ENCODE measurements at regions not wholly inside any gene's neighbourhood (a gene's known extent, or its start where the extent isn't known, plus 50 kb on each side); places are given as distances from the start of the nearest gene placed in this dataset.
"Not testable (repeated sequence)": the region's sequence is repeated elsewhere in the genome, so short reads cannot be mapped to it uniquely, and the experiment has no call there.

DNA sequence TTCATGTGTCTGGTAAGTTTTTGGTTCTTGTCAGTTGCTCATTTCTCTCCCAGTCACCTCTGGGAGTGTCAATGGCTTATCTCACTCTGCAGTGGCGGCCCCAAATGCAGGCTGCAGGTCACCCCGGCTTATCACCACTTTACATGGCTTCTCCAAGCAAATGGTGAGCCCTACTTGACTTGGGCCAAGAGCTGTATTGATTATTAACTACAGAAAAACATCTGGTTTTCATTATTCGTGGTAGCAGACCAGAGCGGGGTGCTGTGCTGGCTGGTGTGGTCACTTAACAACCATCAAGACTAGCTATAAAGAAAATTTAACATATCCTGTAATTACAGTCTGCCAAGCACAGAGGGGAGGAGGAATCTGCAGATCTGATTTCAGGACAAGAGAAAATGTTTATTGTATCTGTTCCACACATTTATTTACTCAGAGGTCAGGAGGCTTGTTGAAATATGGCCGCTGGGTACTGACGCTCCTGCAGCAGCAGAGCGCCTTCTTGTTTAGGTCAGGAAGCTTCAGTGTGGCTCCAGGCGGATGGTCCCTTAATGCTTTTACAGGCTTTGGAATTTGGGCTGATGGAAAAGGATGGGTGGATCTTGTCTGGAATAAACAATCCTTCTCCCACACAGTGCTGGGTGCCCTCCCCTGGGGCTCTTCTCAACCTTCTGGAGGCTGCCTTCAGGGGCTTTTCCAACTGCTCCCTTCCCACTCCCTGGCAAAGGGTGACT lies 87.8 kb downstream of the HLX start:
- H3K9me2 ChIP-seq (ENCODE audit: insufficient read depth, low read length): no peaks in the 10 kb centered on the region
- H3K4me3 ChIP-seq (ENCODE audit: low read length): no peak overlapping the region
- no peaks in the 10 kb centered on the region for H3K36me3 ChIP-seq (ENCODE audit: insufficient read depth, low read length)
- H3K27me3 ChIP-seq (ENCODE audit: insufficient read depth, low read depth, low read length): no peaks in the 10 kb centered on the region
- H3K79me2 ChIP-seq (replicated peaks; ENCODE audit: insufficient read depth, low read length): no peaks in the 10 kb centered on the region
- H2AFZ ChIP-seq (ENCODE audit: low read depth, low read length): no peak overlapping the region
- no peaks in the 10 kb centered on the region for H3F3A ChIP-seq (ENCODE audit: insufficient read depth, low read length, poor library complexity, severe bottlenecking)
- H3K9me3 ChIP-seq (ENCODE audit: low read length): no peaks in the 10 kb centered on the region
- TF ChIP-seq RAD21 (conservative IDR thresholded peaks at IDR 0.05): no peak
- TF ChIP-seq, protein P1, sequence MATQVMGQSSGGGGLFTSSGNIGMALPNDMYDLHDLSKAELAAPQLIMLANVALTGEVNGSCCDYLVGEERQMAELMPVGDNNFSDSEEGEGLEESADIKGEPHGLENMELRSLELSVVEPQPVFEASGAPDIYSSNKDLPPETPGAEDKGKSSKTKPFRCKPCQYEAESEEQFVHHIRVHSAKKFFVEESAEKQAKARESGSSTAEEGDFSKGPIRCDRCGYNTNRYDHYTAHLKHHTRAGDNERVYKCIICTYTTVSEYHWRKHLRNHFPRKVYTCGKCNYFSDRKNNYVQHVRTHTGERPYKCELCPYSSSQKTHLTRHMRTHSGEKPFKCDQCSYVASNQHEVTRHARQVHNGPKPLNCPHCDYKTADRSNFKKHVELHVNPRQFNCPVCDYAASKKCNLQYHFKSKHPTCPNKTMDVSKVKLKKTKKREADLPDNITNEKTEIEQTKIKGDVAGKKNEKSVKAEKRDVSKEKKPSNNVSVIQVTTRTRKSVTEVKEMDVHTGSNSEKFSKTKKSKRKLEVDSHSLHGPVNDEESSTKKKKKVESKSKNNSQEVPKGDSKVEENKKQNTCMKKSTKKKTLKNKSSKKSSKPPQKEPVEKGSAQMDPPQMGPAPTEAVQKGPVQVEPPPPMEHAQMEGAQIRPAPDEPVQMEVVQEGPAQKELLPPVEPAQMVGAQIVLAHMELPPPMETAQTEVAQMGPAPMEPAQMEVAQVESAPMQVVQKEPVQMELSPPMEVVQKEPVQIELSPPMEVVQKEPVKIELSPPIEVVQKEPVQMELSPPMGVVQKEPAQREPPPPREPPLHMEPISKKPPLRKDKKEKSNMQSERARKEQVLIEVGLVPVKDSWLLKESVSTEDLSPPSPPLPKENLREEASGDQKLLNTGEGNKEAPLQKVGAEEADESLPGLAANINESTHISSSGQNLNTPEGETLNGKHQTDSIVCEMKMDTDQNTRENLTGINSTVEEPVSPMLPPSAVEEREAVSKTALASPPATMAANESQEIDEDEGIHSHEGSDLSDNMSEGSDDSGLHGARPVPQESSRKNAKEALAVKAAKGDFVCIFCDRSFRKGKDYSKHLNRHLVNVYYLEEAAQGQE (IDR thresholded peaks at IDR 0.05; ENCODE audit: borderline replicate concordance): no peak
- no peaks in the 10 kb centered on the region for H4K20me1 ChIP-seq (ENCODE audit: insufficient read depth)
- no peak overlapping the region for H3K9ac ChIP-seq (ENCODE audit: low read length)
- no peak overlapping the region for H3K27ac ChIP-seq (ENCODE audit: low read length)
- no peak overlapping the region for H3K4me2 ChIP-seq (ENCODE audit: low read length)

DNA sequence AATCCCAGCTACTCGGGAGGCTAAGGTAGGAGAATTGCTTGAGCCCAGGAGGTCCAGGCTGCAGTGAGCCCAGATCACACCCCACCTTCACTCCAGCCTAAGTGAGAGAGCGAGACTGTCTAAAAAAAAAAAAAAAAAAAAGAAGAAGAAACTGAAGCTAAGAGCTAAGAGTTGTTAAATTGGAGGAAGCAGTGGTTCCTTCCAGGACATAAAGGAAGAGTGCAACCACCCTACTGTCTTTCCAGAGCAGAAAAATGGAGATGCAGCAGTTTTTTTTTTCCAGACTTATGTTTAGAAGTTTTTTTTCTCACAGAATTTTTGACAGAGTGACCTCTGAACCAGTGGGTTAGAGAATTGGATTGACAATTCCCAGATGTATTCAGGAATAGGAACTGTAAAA lies 88.7 kb downstream of the HLX start:
- H3K27me3 ChIP-seq (ENCODE audit: insufficient read depth, low read depth, low read length): no peaks in the 10 kb centered on the region
- H3K4me3 ChIP-seq (ENCODE audit: low read length): no peak overlapping the region
- H3K9ac ChIP-seq (ENCODE audit: low read length): no peak overlapping the region
- H3K9me3 ChIP-seq (ENCODE audit: low read length): no peaks in the 10 kb centered on the region
- H4K20me1 ChIP-seq (ENCODE audit: insufficient read depth): no peaks in the 10 kb centered on the region
- no peak overlapping the region for H3K27ac ChIP-seq (ENCODE audit: low read length)
- no peaks in the 10 kb centered on the region for H3K9me2 ChIP-seq (ENCODE audit: insufficient read depth, low read length)
- H3K36me3 ChIP-seq (ENCODE audit: insufficient read depth, low read length): no peaks in the 10 kb centered on the region
- H3K79me2 ChIP-seq (replicated peaks; ENCODE audit: insufficient read depth, low read length): no peaks in the 10 kb centered on the region
- H3K4me2 ChIP-seq (ENCODE audit: low read length): no peak overlapping the region
- TF ChIP-seq TAF1 (IDR thresholded peaks at IDR 0.05; ENCODE audit: low read depth) (no peak), EP300 (conservative IDR thresholded peaks at IDR 0.05; ENCODE audit: poor library complexity, severe bottlenecking) (no peak), EZH2 (IDR thresholded peaks at IDR 0.05; ENCODE audit: borderline replicate concordance, insufficient read depth, low read length, poor library complexity, severe bottlenecking) (no peak), RAD21 (conservative IDR thresholded peaks at IDR 0.05) (no peak), POLR2AphosphoS5 (IDR thresholded peaks at IDR 0.05) (no peak), SMC3 (conservative IDR thresholded peaks at IDR 0.05; ENCODE audit: poor library complexity) (no peak), MXI1 (conservative IDR thresholded peaks at IDR 0.05; ENCODE audit: poor library complexity, severe bottlenecking) (no peak)
- TF ChIP-seq, protein P1 (IDR thresholded peaks at IDR 0.05; ENCODE audit: borderline replicate concordance): no peak
- TF ChIP-seq, protein P2, sequence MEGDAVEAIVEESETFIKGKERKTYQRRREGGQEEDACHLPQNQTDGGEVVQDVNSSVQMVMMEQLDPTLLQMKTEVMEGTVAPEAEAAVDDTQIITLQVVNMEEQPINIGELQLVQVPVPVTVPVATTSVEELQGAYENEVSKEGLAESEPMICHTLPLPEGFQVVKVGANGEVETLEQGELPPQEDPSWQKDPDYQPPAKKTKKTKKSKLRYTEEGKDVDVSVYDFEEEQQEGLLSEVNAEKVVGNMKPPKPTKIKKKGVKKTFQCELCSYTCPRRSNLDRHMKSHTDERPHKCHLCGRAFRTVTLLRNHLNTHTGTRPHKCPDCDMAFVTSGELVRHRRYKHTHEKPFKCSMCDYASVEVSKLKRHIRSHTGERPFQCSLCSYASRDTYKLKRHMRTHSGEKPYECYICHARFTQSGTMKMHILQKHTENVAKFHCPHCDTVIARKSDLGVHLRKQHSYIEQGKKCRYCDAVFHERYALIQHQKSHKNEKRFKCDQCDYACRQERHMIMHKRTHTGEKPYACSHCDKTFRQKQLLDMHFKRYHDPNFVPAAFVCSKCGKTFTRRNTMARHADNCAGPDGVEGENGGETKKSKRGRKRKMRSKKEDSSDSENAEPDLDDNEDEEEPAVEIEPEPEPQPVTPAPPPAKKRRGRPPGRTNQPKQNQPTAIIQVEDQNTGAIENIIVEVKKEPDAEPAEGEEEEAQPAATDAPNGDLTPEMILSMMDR (IDR thresholded peaks at IDR 0.05; ENCODE audit: poor library complexity, severe bottlenecking): no peak
- H3F3A ChIP-seq (ENCODE audit: insufficient read depth, low read length, poor library complexity, severe bottlenecking): no peaks in the 10 kb centered on the region
- no peak overlapping the region for H2AFZ ChIP-seq (ENCODE audit: low read depth, low read length)

DNA sequence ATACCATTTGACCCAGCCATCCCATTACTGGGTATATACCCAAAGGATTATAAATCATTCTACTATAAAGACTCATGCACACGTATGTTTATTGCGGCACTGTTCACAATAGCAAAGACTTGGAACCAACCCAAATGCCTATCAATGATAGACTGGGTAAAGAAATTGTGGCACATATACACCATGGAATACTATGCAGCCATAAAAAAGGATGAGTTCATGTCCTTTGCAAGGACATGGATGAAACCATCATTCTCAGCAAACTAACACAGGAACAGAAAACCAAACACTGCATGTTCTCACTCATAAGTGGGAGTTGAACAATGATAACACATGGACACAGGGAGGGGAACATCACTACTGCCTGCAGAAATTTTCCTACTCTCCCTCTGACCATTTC lies 90.0 kb downstream of the HLX start:
- not testable (repeated sequence) for H3K9me3 ChIP-seq (ENCODE audit: low read length); H2AFZ ChIP-seq (ENCODE audit: low read depth, low read length); H3K79me2 ChIP-seq (replicated peaks; ENCODE audit: insufficient read depth, low read length); H3K4me3 ChIP-seq (ENCODE audit: low read length); H3K9ac ChIP-seq (ENCODE audit: low read length); H3K27me3 ChIP-seq (ENCODE audit: insufficient read depth, low read depth, low read length); H3K9me2 ChIP-seq (ENCODE audit: insufficient read depth, low read length); H3K4me2 ChIP-seq (ENCODE audit: low read length); H4K20me1 ChIP-seq (ENCODE audit: insufficient read depth); H3K27ac ChIP-seq (ENCODE audit: low read length); H3K36me3 ChIP-seq (ENCODE audit: insufficient read depth, low read length); H3F3A ChIP-seq (ENCODE audit: insufficient read depth, low read length, poor library complexity, severe bottlenecking)
